Right atrium auricular region (tissue), 2 donors: ENCODE measurements at regions not wholly inside any gene's neighbourhood (a gene's known extent, or its start where the extent isn't known, plus 50 kb on each side); places are given as distances from the start of the nearest gene placed in this dataset.

Experiments
- DNase-seq: peaks from one replicate; pipeline ENCODE4 v3.0.0-alpha.2; 2019; ENCODE audit warnings: low spot score
- H3K27ac ChIP-seq, 2 donors: fragments of 200-600 bp; sonication (generic); 1 replicate in 1 of 2; 2 replicates in 1 of 2; pipeline ENCODE4 v1.5.1; 2016 to 2019
- H3K27me3 ChIP-seq, 2 donors: fragments of 200-600 bp; sonication (generic); one replicate each; pipeline versions ENCODE4 v1.5.1 to v1.6.0; 2017 to 2019
- H3K36me3 ChIP-seq: fragments of 200-600 bp; sonication (generic); one replicate; pipeline ENCODE4 v1.5.1; 2016
- H3K4me1 ChIP-seq, 2 donors: fragments of 200-600 bp; sonication (generic); one replicate each; pipeline versions ENCODE4 v1.5.1 to v1.6.0; 2017 to 2019
- H3K4me3 ChIP-seq, 2 donors: fragments of 200-600 bp; sonication (generic); 1 replicate in 1 of 2; 2 replicates in 1 of 2; pipeline ENCODE4 v1.5.1; 2017 to 2019; ENCODE audit warnings: mild to moderate bottlenecking in 1 of 2, moderate library complexity in 1 of 2
- H3K9me3 ChIP-seq, 2 donors: fragments of 200-600 bp; sonication (generic); one replicate each; pipeline ENCODE4 v1.5.1; 2019
- TF ChIP-seq, protein P1 (sequence below), 2 donors: fragments of 200-600 bp; sonication (generic); IDR thresholded peaks; one replicate each; pipeline ENCODE4 v1.5.1; 2019; ENCODE audit warnings: antibody characterized with exemption in 2 of 2

DNA sequence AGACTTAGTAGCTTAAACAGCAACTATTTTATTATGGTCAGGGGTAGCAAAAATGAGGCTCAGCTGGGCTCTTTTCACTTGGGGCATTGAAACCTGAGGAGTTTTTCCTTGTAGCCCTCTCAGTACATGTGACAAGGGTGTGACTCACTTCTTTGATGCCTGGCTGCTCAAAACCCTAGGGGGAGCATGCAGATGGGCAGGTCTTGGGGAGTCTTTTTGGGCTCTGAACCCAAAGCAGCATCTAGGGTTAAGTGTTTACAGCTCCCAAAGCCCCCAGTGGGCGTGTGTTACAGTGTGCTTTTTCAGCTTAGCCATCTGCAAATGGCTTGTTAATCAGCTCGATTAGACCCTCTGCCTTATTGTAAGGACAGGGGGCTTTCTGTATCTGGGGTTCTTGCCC is 1752.7 kb downstream of the PCDH7 start:
- no peaks in the 10 kb centered on the region for H3K9me3 ChIP-seq
- H3K4me1 ChIP-seq = no peaks in the 10 kb centered on the region
- no peaks in the 10 kb centered on the region for H3K36me3 ChIP-seq
- H3K27ac ChIP-seq = no peak overlapping the region
- DNase-seq = no peak
- TF ChIP-seq, protein P1, sequence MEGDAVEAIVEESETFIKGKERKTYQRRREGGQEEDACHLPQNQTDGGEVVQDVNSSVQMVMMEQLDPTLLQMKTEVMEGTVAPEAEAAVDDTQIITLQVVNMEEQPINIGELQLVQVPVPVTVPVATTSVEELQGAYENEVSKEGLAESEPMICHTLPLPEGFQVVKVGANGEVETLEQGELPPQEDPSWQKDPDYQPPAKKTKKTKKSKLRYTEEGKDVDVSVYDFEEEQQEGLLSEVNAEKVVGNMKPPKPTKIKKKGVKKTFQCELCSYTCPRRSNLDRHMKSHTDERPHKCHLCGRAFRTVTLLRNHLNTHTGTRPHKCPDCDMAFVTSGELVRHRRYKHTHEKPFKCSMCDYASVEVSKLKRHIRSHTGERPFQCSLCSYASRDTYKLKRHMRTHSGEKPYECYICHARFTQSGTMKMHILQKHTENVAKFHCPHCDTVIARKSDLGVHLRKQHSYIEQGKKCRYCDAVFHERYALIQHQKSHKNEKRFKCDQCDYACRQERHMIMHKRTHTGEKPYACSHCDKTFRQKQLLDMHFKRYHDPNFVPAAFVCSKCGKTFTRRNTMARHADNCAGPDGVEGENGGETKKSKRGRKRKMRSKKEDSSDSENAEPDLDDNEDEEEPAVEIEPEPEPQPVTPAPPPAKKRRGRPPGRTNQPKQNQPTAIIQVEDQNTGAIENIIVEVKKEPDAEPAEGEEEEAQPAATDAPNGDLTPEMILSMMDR (IDR thresholded peaks at IDR 0.05) = no peak
- H3K27me3 ChIP-seq = no peaks in the 10 kb centered on the region
- H3K4me3 ChIP-seq = no peak overlapping the region

DNA sequence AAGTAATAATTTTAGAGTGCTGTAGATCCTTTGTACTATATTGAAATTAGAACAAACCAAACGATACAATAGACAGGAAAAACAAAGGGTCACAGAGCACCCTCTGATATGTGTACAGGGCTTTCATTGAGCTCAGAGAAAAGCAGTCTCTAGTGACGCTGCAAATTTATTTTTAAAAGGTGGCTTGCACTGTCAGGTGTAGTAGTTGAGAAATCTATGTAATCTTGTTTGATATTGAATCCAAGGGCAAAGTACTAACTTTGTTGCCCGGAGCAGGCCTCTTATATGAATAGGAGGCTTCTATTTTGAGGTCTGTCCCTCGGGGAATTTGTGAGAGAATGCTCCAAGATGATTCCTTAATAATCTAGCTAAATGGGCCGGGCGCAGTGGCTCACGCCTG is 1755.5 kb downstream of the PCDH7 start:
- TF ChIP-seq, protein P1 (IDR thresholded peaks at IDR 0.05) = no peak
- Histone ChIP-seq H3K4me3 (no peak overlapping the region), H3K27ac (no peak overlapping the region), H3K36me3 (no peaks in the 10 kb centered on the region), H3K9me3 (no peaks in the 10 kb centered on the region), H3K27me3 (no peaks in the 10 kb centered on the region), H3K4me1 (no peaks in the 10 kb centered on the region)
- DNase-seq = no peak

- H3K9me3 ChIP-seq = no peaks in the 10 kb centered on the region
- H3K27me3 ChIP-seq = no peaks in the 10 kb centered on the region
- no peak for DNase-seq
- TF ChIP-seq, protein P1 (IDR thresholded peaks at IDR 0.05) = no peak
- H3K4me3 ChIP-seq = no peak overlapping the region
- H3K4me1 ChIP-seq = no peaks in the 10 kb centered on the region
- H3K27ac ChIP-seq = no peak overlapping the region
- H3K36me3 ChIP-seq = no peaks in the 10 kb centered on the region
These were observed 1757.3 kb downstream of the PCDH7 start for GRCh38 chr4:32477518-32477917.

DNA sequence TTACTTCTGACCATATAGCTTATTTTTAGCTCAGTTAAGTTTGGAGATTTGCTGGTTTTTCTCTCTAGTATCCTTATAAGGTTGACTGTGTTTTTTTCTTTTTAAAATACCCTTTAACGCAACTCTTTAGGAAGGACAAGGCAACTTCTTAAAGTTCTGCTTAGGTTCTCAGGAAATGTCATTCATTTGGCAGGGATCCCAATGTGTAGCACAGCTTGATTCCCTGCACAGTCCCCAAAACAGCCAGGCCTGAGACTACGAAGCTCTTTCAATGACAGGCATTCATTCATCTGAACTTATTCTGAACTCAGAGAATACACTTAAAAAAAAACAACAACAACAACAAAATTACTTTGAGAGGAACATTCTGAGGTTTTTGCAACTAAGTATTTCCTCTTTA is 1765.8 kb downstream of the PCDH7 start:
- H3K27me3 ChIP-seq = no peaks in the 10 kb centered on the region
- DNase-seq = no peak

GRCh38 chr4:32488690-32489089 is 1768.5 kb downstream of the PCDH7 start:
- Histone ChIP-seq H3K27me3 (no peaks in the 10 kb centered on the region), H3K4me1 (no peaks in the 10 kb centered on the region), H3K4me3 (no peak overlapping the region), H3K36me3 (no peaks in the 10 kb centered on the region), H3K9me3 (no peaks in the 10 kb centered on the region), H3K27ac (no peak overlapping the region)
- no peak for DNase-seq
- TF ChIP-seq, protein P1 (IDR thresholded peaks at IDR 0.05) = no peak

More for the DNA sequence above, 1765.8 kb downstream of the PCDH7 start:
- H3K36me3 ChIP-seq = no peaks in the 10 kb centered on the region
- H3K9me3 ChIP-seq = no peaks in the 10 kb centered on the region
- TF ChIP-seq, protein P1 (IDR thresholded peaks at IDR 0.05) = no peak
- H3K4me1 ChIP-seq = no peaks in the 10 kb centered on the region
- no peak overlapping the region for H3K27ac ChIP-seq
- no peak overlapping the region for H3K4me3 ChIP-seq

- no peaks in the 10 kb centered on the region for H3K27me3 ChIP-seq
- TF ChIP-seq, protein P1 (IDR thresholded peaks at IDR 0.05) = no peak
- H3K9me3 ChIP-seq = peaks cover 0 to 12% of the 10 kb centered on the region in 2 donors
- no peak overlapping the region for H3K4me3 ChIP-seq
- no peaks in the 10 kb centered on the region for H3K4me1 ChIP-seq
- H3K27ac ChIP-seq = no peak overlapping the region
- no peaks in the 10 kb centered on the region for H3K36me3 ChIP-seq
- no peak for DNase-seq
These were observed 1779.0 kb downstream of the PCDH7 start for GRCh38 chr4:32499171-32499570.
